ENCODE measurements at regions not wholly inside any gene's neighbourhood (a gene's known extent, or its start where the extent isn't known, plus 50 kb on each side); places are given as distances from the start of the nearest gene placed in this dataset.

DNA sequence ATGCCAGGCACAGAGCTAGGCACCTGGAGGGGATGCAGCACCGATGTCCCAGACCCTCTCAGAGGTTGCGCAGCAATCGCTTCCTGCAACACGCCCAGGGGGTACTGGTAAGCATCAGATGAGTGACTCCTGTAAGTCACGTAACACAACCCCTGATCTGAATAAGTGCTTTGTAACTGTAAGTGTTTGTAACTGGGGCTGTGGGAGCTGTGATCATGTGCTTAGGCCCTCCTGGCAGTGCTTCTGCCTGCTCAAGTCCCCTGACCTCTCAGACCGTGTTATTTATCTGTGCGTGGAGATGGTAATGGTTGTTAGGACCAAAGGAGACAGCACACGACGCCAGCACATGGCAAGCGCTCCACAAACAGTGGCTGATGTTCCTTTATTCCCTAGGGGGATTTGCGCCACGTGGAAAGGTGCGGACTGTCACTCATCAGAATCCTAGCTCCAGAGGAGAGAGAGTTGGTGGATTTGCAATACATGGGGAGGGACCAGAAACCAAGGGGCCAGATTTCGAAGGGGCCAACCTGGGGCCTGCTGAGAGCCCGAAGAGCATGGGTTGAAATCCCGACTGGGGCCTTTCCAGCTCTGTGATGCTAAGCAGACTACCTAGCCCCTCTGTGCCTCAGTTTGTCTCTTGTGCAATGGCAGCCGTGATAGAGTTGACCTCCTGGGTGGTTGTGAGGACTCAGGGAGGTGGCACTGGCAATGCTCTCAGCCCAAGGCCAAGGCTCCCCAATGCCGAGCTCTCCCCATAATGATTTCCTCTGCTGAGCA, 151.8 kb downstream of the IRF8 start:
- TF ChIP-seq, protein P1, sequence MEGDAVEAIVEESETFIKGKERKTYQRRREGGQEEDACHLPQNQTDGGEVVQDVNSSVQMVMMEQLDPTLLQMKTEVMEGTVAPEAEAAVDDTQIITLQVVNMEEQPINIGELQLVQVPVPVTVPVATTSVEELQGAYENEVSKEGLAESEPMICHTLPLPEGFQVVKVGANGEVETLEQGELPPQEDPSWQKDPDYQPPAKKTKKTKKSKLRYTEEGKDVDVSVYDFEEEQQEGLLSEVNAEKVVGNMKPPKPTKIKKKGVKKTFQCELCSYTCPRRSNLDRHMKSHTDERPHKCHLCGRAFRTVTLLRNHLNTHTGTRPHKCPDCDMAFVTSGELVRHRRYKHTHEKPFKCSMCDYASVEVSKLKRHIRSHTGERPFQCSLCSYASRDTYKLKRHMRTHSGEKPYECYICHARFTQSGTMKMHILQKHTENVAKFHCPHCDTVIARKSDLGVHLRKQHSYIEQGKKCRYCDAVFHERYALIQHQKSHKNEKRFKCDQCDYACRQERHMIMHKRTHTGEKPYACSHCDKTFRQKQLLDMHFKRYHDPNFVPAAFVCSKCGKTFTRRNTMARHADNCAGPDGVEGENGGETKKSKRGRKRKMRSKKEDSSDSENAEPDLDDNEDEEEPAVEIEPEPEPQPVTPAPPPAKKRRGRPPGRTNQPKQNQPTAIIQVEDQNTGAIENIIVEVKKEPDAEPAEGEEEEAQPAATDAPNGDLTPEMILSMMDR (optimal IDR thresholded peaks at IDR 0.05 in 1 of 3, IDR thresholded peaks at IDR 0.05 in 1 of 3, conservative IDR thresholded peaks at IDR 0.05 in 1 of 3; ENCODE audit: extremely low read depth in 1 of 3, insufficient read depth in 2 of 3, low read length in 3 of 3) = no peak
- TF ChIP-seq EZH2 (IDR thresholded peaks at IDR 0.05; ENCODE audit: low read length) = no peak

Measured in keratinocyte (primary cell).